Right forelimb (tissue), 1 donor: ENCODE measurements at regions not wholly inside any gene's neighbourhood (a gene's known extent, or its start where the extent isn't known, plus 50 kb on each side); places are given as distances from the start of the nearest gene placed in this dataset.
"Not testable (repeated sequence)": the region's sequence is repeated elsewhere in the genome, so short reads cannot be mapped to it uniquely, and the experiment has no call there.

Source experiments
- DNase-seq: peaks from one replicate; pipeline ENCODE4 v3.0.0-alpha.2; 2018

DNA sequence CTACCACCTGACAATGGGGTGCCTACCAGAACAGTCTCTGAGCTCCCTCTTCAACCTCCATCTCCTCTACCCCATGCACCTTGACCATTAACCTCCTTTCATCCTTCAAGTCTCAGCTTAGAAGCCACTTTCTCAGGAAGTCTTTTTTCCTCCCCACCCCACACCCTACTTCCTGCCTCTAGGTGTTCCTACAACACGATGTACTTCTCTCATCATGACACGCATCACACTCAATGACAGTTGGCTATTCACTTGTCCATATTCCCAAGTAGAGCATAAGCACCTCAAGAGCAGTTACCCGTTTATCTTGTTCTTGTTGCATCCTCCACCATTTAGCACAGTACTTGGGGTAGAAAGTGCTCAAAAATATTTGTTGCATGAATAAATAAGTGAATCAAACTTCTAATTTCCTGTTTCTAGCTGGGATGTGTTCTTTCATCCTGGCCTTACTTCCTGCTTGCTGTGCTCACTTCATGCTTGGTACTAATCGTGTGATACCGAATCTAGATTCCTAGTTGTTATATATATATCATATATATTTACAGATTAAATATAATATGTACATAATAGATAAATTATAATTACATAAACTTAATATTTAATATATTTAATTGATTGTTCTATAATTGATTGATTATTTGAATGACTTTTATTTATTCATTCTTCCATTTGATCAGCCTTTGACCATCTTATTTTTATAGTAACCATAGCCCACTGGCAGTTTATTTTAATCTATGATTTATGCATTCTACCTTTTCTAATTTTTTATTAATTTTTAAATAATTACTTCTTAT, 177.5 kb upstream of the TMEM45B start:
- DNase-seq, result no peak

DNA sequence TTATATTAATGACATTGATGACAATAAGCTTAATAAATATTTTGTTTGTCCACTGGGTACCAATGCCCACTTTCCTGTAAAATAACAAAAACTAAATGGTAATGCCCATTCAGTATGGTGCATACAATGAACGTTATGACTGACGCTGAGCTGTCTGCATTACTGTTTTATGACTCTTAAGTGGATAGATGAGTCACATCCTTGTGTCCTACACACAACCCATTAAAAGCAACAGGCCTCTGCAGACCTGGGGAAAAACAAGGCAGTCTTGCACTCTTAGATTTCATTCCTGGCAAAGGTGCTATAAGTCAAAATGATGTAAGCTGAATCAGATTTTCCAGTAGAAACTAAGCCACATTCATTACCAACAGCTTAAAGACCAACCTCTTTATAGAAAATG, 176.3 kb upstream of the TMEM45B start:
- DNase-seq, result no peak

DNA sequence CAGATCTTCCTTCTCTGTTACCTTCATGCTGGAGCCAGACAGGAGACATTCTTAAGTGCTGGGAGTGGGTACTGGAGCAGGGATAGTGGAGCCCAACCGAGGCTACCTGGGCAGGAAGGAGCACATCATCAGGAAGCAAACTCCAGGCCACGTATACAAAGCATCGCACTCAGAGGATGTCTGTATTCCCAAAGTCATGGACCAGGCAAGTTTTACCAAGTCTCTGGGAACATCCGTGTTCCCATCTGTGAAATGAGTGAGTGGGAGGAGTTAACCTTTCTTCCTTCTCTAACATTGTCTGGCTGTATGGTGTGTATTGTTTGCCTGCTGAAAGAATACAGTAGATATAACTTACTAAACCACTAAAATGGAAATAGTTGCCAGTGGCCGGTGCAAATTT, 175.0 kb upstream of the TMEM45B start:
- no peak for DNase-seq

DNA sequence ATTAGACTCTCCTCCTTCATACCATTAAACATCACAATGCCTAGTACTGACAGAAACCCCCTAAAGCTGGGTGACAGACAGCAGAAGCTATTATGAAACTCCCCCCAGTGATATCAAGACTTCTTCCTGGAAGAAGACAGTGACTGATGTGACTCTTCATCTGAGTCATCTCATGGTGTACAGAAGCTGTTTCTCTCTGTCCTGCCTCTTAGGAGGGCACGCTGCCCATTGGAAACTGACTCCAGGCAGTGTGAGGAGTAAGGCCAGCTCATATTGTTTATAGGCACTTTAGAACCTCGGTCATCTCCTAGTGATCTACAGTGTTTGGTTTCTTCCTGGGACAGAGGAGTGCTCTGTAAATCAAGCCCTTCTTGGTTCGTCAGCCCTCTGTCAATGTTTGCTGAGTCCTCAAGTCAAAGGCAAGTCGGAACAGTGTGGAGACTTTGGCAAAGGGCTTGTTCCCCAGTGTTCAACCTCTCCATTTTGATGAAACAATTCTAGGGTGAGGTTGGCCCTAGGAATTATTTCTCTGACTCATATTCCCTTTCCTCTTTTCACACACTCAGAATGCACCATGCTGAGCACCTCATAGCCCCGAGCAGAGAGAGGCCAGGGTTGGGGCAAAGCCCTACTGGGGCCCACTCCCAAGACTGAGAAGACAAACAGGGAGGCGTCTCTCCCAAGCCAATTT, 172.5 kb upstream of the TMEM45B start:
- no peak for DNase-seq

DNA sequence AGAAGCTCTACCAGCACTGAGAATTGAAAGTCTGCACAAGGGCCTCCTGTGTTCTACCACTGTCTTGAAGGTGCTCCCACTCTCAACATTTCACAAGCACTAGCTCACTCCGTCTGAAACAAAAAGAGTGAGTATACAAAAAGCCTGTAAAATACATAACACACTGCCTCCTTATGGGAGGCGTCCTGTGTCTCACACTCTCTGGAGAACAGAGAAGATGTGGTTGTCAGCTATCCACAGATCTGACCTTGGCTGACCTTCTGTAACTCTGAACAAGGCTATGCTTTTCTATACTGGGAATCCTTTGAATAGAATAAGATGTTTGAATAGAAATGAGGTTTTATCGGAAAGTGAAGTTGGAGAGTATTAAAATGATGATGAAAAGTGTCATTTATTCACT, 171.3 kb upstream of the TMEM45B start:
- DNase-seq, result no peak

DNA sequence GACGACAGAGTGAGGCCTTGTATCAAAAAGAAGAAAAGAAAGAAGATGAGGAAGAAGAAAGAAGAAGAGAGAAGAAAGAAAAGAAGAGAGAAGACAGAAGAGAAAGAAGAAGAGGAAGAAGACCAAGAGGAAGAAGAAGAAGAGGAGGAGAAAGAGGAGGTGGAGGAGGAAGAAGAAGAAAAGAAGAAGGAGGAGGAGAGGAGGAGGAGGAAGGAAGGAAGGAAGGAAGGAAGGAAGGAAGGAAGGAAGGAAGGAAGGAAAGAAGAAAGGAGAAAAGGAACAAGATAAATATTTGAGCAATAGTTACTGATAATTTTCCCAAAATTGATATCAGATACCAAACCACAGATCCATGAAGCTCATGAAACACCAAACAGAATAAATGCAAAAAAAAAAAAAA, 169.7 kb upstream of the TMEM45B start:
- no peak for DNase-seq

DNA sequence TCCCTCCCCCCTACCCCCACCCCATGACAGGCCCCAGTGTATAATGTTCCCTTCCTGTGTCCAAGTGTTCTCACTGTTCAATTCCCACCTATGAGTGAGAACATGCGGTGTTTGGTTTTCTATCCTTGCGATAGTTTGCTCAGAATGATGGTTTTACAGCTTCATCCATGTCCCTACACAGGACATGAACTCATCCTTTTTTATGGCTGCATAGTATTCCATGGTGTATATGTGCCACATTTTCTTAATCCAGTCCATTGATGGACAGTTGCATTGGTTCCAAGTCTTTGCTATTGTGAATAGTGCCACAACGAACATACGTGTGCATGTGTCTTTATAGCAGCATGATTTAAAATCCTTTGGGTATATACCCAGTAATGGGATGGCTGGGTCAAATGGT, 165.6 kb upstream of the TMEM45B start:
- DNase-seq, result not testable (repeated sequence)

DNA sequence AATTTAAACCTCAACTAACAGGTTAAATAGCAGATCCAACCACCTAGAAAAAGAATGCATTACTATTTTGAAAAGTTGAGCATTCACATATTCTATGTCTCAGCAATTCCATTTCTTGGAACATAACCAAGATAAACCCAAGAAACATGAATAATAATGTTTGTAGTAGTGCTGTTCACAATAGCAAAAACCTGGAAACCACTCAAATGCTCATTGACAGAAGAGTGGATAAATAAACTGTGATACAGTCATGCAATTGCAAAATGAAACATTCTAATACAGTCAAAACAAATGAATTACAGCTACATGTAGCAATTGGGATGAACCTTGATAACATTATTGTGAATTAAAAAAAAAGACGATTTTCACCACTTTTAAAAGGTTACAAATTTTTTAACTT, 162.8 kb upstream of the TMEM45B start:
- DNase-seq, result no peak

DNA sequence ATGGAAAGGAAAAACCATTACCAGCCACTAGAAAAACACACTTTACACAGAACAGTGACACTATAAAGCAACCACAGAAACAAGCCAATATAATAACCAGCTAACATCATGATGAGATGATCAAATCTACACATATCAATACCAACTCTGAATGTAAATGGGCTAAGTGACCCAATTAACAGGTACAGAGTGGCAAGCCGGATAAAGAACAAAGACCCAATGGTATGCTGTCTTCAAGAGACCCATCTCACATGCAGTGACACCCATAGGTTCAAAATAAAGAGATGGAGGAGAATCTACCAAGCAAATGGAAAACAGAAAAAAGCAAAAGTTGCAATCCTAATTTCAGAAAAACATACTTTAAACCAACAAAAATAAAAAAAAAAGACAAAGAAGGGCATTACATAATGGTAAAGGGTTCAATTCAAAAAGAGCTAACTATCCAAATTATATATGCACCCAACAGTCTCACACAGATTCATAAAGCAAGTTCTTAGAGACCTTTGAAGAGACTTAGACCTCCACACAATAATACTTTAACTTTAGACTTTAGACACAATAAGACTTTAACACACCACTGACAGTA, 160.3 kb upstream of the TMEM45B start:
- DNase-seq, result no peak

DNA sequence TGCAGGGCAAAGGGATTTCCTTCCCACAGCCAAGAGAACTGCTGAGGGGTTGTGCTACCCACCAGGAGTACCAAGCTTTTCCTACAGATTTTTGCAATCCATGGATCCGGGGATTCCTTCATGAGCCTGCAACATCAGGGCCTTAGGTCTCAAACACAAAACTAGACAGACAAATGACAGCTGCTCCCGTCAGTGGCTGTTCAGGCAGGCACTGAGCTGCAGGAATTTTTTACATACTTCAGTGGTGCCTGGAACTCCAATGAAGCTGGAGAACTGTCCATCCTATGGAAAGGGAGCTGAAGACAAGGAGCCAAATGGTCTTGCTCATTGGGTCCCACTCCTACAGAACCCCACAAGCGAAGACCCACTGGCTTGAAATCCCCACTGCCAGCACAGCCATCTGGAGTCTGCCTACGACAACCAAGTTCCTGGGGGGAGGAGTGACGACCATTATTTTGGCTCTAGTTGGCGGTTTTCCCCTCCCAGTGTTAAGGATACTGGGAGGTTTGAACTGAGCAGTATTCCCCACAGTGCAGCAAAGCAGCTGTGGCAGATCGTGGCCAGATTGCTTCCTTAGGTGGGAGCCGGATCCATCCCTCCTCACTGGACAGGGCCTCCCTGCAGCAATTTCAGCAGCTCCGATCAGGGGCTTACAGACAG, 157.7 kb upstream of the TMEM45B start:
- DNase-seq, result peak; percentile 53

DNA sequence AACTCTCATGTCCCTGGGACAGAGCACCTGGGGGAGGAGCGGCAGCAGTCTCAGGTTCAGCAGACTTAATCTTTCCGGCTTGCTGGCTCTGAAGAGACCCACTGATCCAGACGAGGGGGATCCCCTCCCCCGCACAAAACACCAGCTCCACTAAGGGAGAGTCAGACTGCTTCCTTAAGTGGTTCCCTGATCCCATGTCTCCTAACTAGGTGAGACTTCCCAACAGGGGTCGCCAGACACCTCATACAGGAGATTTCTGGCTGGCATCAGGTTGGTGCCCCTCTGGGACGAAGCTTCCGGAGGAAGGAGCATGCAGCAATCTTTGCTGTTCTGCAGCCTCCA, 157.2 kb upstream of the TMEM45B start:
- DNase-seq, result no peak

DNA sequence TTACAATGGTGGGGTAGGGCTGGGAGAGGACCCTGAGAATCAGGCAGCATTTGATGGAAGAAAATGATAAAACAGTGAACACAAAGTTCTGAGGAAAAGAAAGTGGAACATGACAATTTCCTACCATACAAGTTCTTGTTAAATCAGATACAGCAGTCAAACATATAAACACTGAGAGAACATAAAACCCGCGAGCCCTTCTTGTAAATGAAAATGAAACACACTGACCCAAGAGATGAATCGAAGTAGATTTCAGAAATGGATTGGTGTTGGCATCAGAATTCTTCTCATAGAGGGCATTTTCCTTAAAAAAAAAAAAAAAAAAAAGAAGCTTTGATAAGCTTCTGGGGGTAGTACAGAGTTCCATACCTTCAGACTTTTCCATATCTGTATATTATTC, 134.7 kb upstream of the TMEM45B start:
- no peak for DNase-seq

DNA sequence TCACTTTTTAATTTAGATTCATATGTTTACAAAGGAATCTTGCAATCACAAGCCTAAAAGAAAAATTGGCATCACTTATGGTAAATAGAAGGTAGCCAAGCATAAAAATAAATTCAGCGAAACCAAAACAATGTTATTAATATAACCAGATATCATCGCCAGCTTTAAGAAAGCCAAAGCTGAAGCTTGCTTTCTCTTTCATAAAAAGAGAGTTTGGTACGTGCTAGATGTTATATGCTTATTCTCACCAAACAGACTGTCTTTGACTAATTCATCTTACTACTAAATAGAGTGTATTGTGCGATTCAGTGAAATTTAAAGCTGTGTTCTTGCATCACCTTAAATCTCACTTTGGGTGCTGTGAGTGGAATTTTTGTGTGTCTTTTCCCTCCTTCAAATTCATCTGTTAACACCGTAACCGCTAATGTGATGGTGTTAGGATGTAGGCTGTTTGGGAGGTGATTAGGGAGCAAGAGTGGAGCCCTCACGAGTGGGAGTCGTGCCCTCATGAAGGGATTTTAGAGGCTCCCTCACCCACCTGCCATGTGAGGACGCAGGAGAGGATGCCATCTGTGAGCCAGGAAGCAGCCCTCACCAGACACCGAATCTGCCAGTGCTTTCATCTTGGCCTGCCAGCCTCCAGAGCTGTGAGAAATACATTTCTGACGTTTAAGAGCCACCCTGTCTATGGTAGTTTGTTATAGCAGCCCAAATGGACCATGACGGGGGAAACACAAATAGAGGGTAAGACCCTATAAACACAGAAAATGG, 134.1 kb upstream of the TMEM45B start:
- DNase-seq, result no peak

DNA sequence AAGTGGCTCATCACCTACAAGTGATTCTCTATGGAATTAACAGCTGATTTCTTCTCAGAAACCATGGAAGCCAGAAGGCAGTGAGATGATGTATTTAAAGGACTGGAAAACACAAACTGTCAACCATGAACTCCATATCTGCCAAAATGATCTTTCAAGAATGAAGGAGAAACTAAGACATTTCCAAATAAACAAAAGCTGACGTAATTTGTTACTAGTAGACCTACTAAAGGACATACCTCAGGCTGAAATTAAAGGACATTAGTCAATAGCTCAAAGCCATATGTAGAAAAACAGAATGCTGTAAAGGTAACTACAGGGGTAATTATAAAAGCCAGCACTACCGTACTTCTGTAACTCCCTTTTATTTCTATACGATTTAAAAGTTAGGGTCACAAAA, 129.4 kb upstream of the TMEM45B start:
- DNase-seq, result no peak

DNA sequence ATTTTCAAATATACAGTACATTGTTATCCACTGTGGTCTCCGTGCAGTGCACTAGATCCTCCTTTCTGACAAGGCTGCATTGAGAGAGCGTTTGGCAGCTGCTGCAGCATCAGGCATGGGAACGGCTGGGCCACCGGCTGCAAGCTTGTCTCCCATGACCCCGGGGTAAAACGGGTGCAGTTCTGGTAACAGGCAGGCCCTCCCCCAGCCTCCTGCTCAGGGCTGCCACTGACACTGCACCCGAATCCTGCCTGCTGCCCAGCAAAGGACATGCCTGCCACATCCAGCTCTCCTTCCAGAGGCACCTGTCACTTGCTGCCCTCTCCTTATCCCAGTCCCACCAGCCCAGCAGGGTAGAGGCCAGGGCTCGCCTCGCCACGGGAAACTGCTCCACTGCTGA, 124.5 kb upstream of the TMEM45B start:
- no peak for DNase-seq

DNA sequence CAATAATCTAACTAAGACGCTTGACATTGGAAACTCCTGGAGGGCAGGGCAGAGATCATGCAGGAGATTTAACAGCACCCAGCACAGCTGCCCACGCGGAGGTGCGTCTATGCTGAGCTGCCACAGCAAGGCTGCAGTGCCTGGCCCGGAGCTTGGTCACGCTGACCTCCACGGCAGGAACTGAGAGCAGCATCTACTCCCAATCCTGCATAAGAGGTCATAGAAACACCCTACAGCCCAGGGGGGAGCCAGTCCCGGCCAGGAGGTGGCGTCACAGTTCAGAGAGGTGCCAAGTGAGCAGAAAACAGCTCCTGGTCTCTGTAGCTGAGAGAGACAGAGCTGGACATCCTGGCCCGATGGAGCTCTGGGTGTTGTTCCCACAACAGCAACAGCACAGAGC, 121.1 kb upstream of the TMEM45B start:
- no peak for DNase-seq

DNA sequence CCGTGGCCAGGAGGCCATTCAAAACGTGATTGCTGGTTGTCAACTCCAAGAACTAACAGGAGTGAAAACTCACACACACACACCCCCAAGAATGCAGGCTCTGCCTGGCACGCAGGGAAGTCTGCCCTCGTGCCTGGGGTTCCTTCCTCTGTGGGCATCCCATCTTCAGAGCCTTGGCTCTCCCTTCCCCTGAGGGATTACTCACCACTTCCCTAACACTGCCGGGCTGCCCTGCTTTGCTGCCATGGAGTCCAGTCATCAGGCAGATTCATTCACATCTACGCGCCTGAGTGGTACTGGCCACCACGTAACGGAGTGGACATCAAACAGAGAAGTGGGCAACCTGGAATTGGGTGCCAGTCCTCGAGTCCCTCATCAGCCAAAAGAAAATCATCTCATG, 120.7 kb upstream of the TMEM45B start:
- DNase-seq, result no peak

DNA sequence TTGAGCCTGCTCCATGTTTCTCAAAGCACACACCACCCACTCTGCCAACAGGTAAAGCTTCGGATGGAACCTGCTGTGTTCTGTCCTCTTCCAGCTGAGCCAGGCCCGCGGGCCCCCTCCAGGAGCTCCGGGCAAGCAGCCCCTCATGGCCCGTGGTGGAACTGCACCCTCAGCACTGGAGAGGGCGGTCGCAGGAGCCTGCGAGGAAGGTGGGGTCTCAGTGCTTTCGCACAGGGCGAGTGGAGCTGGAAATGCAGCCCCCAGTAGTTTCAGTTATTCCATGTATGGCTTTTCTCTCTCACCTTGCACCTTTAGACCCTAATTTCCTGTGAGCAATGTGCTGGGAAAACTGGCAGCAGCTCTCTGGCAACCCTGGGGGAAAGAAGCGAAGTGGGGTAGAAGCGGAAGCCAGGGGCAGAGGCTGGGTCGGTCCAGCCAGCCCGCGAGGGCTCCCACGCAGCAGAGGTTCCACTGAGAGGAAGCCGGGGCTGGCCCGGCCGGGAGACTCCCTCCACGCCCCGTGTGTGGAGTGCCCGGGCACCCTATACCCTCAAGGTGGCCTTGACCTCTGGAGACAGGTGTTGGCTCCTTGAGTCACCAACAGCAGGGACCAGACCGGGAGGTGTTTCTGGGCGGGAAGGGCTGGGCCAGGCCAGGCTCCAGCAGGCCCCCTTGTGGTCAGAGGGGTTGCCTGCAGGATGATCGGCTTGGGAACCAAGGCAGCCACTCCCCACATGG, 119.9 kb upstream of the TMEM45B start:
- peak; percentile 76 for DNase-seq

DNA sequence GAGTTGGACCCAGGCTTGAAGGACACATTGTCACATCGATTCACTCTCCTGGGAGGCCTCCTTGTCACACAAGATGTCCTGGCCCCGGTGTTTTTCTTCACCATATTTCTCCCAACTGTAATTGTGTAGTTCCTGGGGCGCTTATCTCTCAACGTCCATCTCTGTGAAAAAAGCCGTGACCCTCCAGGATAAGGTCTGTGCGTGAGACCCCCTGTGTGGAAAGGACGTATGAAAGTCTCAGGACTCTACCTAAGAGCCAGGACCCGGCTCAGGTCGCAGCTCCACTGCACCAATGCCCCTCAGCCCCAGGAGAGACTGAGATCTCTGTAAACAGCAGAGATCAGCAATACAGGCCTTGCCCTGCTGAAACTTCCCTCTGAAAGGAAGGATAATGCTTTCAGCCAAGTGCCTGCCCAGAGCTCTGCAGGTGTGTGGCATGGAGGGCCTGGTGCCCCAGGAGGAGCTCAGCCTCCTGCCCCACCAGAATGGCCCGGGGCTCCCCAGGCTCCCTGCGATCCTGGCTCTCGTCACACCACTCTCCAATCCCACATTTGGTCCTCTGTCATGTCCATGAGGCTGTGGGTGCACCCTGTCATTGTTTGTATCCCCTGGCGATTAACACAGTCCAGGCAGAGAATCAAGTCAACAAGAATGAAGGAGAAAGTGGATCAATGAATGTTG, 119.2 kb upstream of the TMEM45B start:
- DNase-seq, result no peak

DNA sequence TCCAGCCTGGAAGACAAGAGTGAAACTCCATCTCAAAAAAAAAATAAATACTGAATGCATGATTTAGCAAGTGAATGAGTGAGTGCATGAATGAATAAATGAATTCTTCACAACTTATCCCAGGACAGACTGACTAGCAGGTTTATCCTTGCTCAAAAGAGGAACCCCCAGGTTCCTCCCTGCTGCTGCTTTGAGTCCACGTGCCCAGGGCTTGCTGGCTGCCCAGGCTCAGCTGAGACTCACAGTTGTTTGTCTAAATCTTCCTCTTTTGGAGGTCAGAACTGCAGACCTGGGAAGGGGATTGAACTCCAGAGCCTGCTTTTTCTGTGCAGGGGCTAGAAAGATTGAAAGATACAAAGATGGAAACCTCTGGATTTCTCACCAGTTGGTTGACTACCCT, 117.4 kb upstream of the TMEM45B start:
- no peak for DNase-seq

DNA sequence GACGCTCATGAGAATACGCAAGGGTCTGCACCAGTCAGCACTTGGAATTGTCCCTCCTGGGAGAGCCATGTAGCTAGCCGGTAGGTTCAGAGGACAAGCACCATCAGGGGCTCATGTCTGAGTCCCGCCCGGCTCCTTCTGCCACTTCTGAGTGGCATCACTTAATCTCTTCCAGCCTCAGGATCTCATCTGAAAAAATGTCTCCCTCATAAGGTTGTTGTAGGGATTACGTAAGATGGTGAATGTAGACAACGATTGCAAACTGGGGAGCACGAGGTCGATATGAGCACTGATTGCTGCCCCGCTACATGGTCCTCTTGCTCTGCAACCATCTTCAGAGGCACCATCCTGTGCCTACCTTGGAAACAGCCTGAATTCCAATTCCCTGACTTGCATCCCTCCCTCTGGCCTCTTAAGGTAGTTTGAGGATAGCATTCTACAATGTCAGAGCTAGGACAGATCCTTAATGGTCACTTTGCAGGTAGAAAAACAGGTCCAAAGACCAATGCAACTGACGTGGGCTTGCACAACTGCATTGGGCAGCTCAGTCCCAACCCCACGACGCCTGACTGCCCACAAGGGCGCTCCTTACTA, 115.8 kb upstream of the TMEM45B start:
- no peak for DNase-seq
